ENCODE measurements at regions not wholly inside any gene's neighbourhood (a gene's known extent, or its start where the extent isn't known, plus 50 kb on each side); places are given as distances from the start of the nearest gene placed in this dataset.

DNA sequence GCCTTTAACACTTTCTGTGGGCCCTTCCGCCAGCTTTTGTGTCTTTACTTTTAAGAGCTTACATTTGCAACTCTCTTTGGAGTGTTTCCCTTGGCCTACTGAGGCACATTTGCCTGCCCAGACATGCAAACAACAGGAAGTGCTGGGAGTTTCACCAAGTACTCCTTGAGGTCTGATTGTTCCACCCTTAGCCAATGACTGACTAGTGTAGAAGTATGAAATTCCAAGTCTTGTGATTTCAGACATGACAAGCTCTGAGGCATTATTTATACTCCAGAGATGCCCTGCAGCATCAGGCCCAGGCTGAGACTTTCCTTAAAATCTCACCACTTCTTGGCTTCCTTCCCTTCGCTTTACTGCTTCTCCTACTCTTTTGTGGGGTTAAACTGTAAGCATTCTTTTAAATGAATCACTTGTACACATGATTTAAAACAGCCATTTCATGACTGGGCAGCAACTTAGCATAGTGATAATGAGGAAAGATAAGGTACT is 174.1 kb downstream of the SLC6A15 start:
- TF ChIP-seq, protein P1, sequence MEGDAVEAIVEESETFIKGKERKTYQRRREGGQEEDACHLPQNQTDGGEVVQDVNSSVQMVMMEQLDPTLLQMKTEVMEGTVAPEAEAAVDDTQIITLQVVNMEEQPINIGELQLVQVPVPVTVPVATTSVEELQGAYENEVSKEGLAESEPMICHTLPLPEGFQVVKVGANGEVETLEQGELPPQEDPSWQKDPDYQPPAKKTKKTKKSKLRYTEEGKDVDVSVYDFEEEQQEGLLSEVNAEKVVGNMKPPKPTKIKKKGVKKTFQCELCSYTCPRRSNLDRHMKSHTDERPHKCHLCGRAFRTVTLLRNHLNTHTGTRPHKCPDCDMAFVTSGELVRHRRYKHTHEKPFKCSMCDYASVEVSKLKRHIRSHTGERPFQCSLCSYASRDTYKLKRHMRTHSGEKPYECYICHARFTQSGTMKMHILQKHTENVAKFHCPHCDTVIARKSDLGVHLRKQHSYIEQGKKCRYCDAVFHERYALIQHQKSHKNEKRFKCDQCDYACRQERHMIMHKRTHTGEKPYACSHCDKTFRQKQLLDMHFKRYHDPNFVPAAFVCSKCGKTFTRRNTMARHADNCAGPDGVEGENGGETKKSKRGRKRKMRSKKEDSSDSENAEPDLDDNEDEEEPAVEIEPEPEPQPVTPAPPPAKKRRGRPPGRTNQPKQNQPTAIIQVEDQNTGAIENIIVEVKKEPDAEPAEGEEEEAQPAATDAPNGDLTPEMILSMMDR (IDR thresholded peaks at IDR 0.05; ENCODE audit: control extremely low read depth, extremely low read depth, low read depth, missing control alignments) = no peak
- POLR2A ChIA-PET = no interaction called here
- DNase-seq (ENCODE audit: extremely low spot score) = no peak
- CTCF ChIA-PET = interaction anchor here (1.0 to 1.4 kb wide), 4 partner anchors 9 to 23 kb away, joined by 3 to 6 read pairs (median 3); no protein-coding TSS in a partner anchor

DNA sequence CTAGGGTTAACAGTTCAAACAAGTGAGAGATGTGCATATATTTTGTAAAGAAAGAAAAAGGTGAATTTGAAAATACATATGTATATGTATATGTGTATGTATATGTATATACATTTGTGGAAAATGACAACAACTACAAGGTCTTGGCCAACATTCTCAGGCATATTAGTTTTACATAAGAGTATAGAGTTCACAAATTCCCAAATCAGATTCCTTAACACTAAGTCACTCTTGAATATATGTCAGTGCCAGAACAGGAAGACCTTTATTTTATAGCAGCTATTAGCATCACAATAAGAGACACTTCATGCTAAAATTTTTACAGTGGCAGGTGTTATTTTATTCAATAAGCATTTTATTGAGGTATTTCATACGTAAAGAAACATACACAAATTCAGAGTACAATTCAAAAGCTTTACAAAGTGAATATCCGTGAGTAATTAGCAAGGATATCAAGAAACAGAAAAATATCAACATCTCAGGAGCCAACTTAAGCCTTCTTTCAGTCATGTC is 179.7 kb downstream of the SLC6A15 start:
- CTCF ChIA-PET = no interaction called here
- DNase-seq (ENCODE audit: extremely low spot score) = no peak
- POLR2A ChIA-PET = no interaction called here
- TF ChIP-seq, protein P1 (IDR thresholded peaks at IDR 0.05; ENCODE audit: control extremely low read depth, extremely low read depth, low read depth, missing control alignments) = no peak

DNA sequence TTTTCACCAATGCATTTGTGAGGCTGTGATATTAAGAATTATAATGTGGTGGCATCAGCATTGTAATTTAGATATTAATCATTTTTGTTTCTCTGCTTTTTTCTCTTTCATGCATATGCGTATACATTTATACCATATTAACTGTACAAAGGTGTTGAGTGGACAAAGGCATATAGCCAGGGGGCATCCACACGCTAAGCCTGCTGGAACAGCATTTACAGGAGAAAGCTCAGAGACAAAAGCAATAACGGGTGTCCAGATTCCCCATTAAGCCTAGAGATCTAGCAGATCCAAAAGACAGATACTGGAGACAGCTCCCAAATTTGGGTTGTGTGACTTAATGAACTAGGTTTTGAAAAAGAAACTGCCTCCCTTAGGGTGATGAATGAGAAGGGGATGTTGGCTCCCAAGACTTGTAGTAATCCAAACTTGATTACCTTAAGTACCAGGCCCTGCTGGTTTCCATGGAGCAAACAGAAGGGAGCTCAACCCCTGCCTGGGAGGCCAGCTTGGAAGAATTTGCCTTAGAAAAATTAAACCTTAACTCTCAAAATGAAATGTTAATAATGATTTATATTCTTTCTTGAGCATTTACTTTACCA is 181.9 kb downstream of the SLC6A15 start:
- ChIA-PET POLR2A (no interaction called here), CTCF (interaction anchor here (0.9 kb wide), 1 partner anchor 15 kb away, joined by 3 read pairs; no protein-coding TSS in a partner anchor)
- no peak for DNase-seq (ENCODE audit: extremely low spot score)
- TF ChIP-seq, protein P1 (IDR thresholded peaks at IDR 0.05; ENCODE audit: control extremely low read depth, extremely low read depth, low read depth, missing control alignments) = no peak

- CTCF ChIA-PET = no interaction called here
- POLR2A ChIA-PET = no interaction called here
- TF ChIP-seq, protein P1 (IDR thresholded peaks at IDR 0.05; ENCODE audit: control extremely low read depth, extremely low read depth, low read depth, missing control alignments) = no peak
- DNase-seq (ENCODE audit: extremely low spot score) = no peak
These were observed 184.6 kb downstream of the SLC6A15 start for GRCh38 chr12:84727961-84728360.

- POLR2A ChIA-PET = no interaction called here
- DNase-seq (ENCODE audit: extremely low spot score) = no peak
- TF ChIP-seq, protein P1 (IDR thresholded peaks at IDR 0.05; ENCODE audit: control extremely low read depth, extremely low read depth, low read depth, missing control alignments) = no peak
These were observed 185.8 kb downstream of the SLC6A15 start for GRCh38 chr12:84726780-84727179.

GRCh38 chr12:84723988-84724387 is 188.6 kb downstream of the SLC6A15 start:
- CTCF ChIA-PET = interaction anchor here (0.8 to 1.3 kb wide), 2 partner anchors 12 to 18 kb away, joined by 3 read pairs; no protein-coding TSS in a partner anchor
- TF ChIP-seq, protein P1 (IDR thresholded peaks at IDR 0.05; ENCODE audit: control extremely low read depth, extremely low read depth, low read depth, missing control alignments) = no peak
- no peak for DNase-seq (ENCODE audit: extremely low spot score)
- POLR2A ChIA-PET = no interaction called here

More at GRCh38 chr12:84726780-84727179, 185.8 kb downstream of the SLC6A15 start:
- CTCF ChIA-PET = no interaction called here

Data from GM10248 (cell line).